IMR-90 (cell line): ENCODE measurements at regions not wholly inside any gene's neighbourhood (a gene's known extent, or its start where the extent isn't known, plus 50 kb on each side); places are given as distances from the start of the nearest gene placed in this dataset.

Experiments used
- CHD1 ChIP-seq: IDR thresholded peaks from 2 replicates; pipeline ENCODE4 v1.6.1; 2012; ENCODE audit warnings: low read depth, low read length, improper control_type of control experiment
- NFE2L2 ChIP-seq: fragments of 150-350 bp; IDR thresholded peaks from 2 replicates; pipeline ENCODE4 v1.6.1; 2016; ENCODE audit warnings: low read depth, mild to moderate bottlenecking, low read length
- POLR2A ChIP-seq: IDR thresholded peaks from 2 replicates; pipeline ENCODE4 v1.6.1; 2012; ENCODE audit warnings: mild to moderate bottlenecking, low read depth, low read length
- RAD21 ChIP-seq: IDR thresholded peaks from 2 replicates; pipeline ENCODE4 v1.6.1; 2012; ENCODE audit warnings: low read length, improper control_type of control experiment
- RFX5 ChIP-seq: IDR thresholded peaks from 2 replicates; pipeline ENCODE4 v1.8.0; 2012; ENCODE audit warnings: low read depth, mild to moderate bottlenecking, low read length, moderate library complexity
- TF ChIP-seq, protein P1 (sequence below): conservative IDR thresholded peaks from 2 replicates; pipeline ENCODE4 v1.5.1; 2012; ENCODE audit warnings: mild to moderate bottlenecking, low read depth, low read length, improper control_type of control experiment

DNA sequence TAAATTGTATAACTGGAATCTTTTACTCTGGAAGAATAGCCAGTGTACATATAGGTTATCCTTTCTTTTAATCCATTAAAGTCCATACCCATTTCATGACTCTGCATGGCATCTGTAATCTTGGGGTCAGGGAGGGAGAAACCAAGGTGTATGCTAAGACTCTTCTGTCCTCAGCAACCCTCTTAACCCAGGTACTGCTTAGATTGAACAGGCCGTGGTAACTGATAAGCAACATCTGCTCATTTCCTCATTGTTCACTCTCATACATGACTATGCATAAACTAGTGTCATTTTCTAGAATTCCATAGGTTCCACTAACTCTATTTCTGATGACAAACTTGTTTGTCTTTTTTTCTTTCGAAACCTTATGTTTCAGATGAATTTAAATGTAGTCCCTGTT, 69.3 kb upstream of the IFNE start:
- TF ChIP-seq, protein P1, sequence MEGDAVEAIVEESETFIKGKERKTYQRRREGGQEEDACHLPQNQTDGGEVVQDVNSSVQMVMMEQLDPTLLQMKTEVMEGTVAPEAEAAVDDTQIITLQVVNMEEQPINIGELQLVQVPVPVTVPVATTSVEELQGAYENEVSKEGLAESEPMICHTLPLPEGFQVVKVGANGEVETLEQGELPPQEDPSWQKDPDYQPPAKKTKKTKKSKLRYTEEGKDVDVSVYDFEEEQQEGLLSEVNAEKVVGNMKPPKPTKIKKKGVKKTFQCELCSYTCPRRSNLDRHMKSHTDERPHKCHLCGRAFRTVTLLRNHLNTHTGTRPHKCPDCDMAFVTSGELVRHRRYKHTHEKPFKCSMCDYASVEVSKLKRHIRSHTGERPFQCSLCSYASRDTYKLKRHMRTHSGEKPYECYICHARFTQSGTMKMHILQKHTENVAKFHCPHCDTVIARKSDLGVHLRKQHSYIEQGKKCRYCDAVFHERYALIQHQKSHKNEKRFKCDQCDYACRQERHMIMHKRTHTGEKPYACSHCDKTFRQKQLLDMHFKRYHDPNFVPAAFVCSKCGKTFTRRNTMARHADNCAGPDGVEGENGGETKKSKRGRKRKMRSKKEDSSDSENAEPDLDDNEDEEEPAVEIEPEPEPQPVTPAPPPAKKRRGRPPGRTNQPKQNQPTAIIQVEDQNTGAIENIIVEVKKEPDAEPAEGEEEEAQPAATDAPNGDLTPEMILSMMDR, result no peak
- TF ChIP-seq POLR2A (no peak), RAD21 (no peak), CHD1 (no peak), NFE2L2 (peak; percentile 58), RFX5 (no peak)
